WTC11 (cell line): ENCODE measurements at regions not wholly inside any gene's neighbourhood (a gene's known extent, or its start where the extent isn't known, plus 50 kb on each side); places are given as distances from the start of the nearest gene placed in this dataset.

Experiments used
- ATAC-seq: fragments of 200-7000 bp; cut with Tn5 transposase; 2 replicates; pipeline ENCODE4 v1.10.0; 2021; ENCODE audit warnings: mild to moderate bottlenecking, moderate library complexity
- CTCF ChIA-PET: fragments of 300-600 bp; sonication (Branson Sonifier 250); formaldehyde crosslinking; loops from one replicate; lab custom pipeline; 2021; ENCODE audit warnings: antibody characterized with exemption; lab: Charles Lee
- POLR2A ChIA-PET: fragments of 350-600 bp; sonication (Branson Sonifier 250); formaldehyde crosslinking; loops from one replicate; lab custom pipeline; 2021; ENCODE audit warnings: antibody characterized with exemption; lab: Charles Lee
- DNase-seq: peaks from one replicate; pipeline ENCODE4 v3.0.0; 2021; ENCODE audit warnings: low spot score
- H3K27ac Mint-ChIP-seq: 2 replicates; pipeline ENCODE4 v1.8.0; 2021; ENCODE audit warnings: mixed read lengths
- H3K27me3 Mint-ChIP-seq: 2 replicates; pipeline ENCODE4 v1.8.0; 2021; ENCODE audit warnings: low read depth, mild to moderate bottlenecking, moderate library complexity, mixed read lengths
- H3K36me3 Mint-ChIP-seq: 2 replicates; pipeline ENCODE4 v1.8.0; 2021; ENCODE audit warnings: mixed read lengths
- H3K4me1 Mint-ChIP-seq: 2 replicates; pipeline ENCODE4 v1.8.0; 2022; ENCODE audit warnings: mixed read lengths
- H3K4me3 Mint-ChIP-seq: 2 replicates; pipeline ENCODE4 v1.8.0; 2021; ENCODE audit warnings: mild to moderate bottlenecking, moderate library complexity, mixed read lengths
- H3K9me3 Mint-ChIP-seq: 2 replicates; pipeline ENCODE4 v1.8.0; 2021; ENCODE audit warnings: mixed read lengths
- ELF4 ChIP-seq: sonication (generic); formaldehyde crosslinking; IDR thresholded peaks from 2 replicates; pipeline ENCODE4 v1.8.1; 2022; ENCODE audit warnings: low read depth, mild to moderate bottlenecking, moderate library complexity, missing genetic modification reagents
- FOXJ3 ChIP-seq: sonication (generic); formaldehyde crosslinking; IDR thresholded peaks from 2 replicates; pipeline ENCODE4 v1.9.0; 2021; ENCODE audit warnings: missing genetic modification reagents, mild to moderate bottlenecking, borderline replicate concordance
- FOXK1 ChIP-seq: sonication (generic); formaldehyde crosslinking; IDR thresholded peaks from 2 replicates; pipeline ENCODE4 v1.8.0; 2022; ENCODE audit warnings: mild to moderate bottlenecking, moderate library complexity, missing genetic modification reagents
- FOXP1 ChIP-seq: sonication (generic); formaldehyde crosslinking; IDR thresholded peaks from 2 replicates; pipeline ENCODE4 v1.8.0; 2022; ENCODE audit warnings: missing genetic modification reagents, mild to moderate bottlenecking, moderate library complexity, borderline replicate concordance
- JUN ChIP-seq: sonication (generic); formaldehyde crosslinking; IDR thresholded peaks from 2 replicates; pipeline ENCODE4 v1.8.0; 2023; ENCODE audit warnings: mild to moderate bottlenecking, missing genetic modification reagents
- KAT7 ChIP-seq: sonication (generic); formaldehyde crosslinking; IDR thresholded peaks from 2 replicates; pipeline ENCODE4 v1.8.1; 2023; ENCODE audit warnings: missing genetic modification reagents, mild to moderate bottlenecking, borderline replicate concordance
- NFATC4 ChIP-seq: fragments of 250-450 bp; sonication (Bioruptor Pico); IDR thresholded peaks from 2 replicates; pipeline ENCODE4 v1.9.0; 2021; ENCODE audit warnings: mild to moderate bottlenecking
- NFYB ChIP-seq: sonication (generic); formaldehyde crosslinking; conservative IDR thresholded peaks from 2 replicates; pipeline ENCODE4 v1.8.0; 2022; ENCODE audit warnings: low read depth, missing genetic modification reagents
- PRRX2 ChIP-seq: fragments of 250-450 bp; sonication (Bioruptor Pico); IDR thresholded peaks from 2 replicates; pipeline ENCODE4 v1.8.0; 2021; ENCODE audit warnings: mild to moderate bottlenecking
- RELA ChIP-seq: sonication (generic); formaldehyde crosslinking; IDR thresholded peaks from 2 replicates; pipeline ENCODE4 v1.8.1; 2022; ENCODE audit warnings: missing genetic modification reagents, mild to moderate bottlenecking, borderline replicate concordance
- SMAD3 ChIP-seq: sonication (generic); formaldehyde crosslinking; IDR thresholded peaks from 2 replicates; pipeline ENCODE4 v1.8.0; 2022; ENCODE audit warnings: missing genetic modification reagents, mild to moderate bottlenecking, borderline replicate concordance
- SOX15 ChIP-seq: fragments of 250-450 bp; sonication (Bioruptor Pico); IDR thresholded peaks from 2 replicates; pipeline ENCODE4 v1.9.0; 2021; ENCODE audit warnings: mild to moderate bottlenecking
- TEAD1 ChIP-seq: sonication (generic); formaldehyde crosslinking; IDR thresholded peaks from 2 replicates; pipeline ENCODE4 v1.8.0; 2022; ENCODE audit warnings: mild to moderate bottlenecking, missing genetic modification reagents
- ZBTB21 ChIP-seq: sonication (generic); formaldehyde crosslinking; IDR thresholded peaks from 2 replicates; pipeline ENCODE4 v1.8.1; 2023; ENCODE audit warnings: mild to moderate bottlenecking, missing genetic modification reagents, borderline replicate concordance
- ZNF232 ChIP-seq: sonication (generic); formaldehyde crosslinking; IDR thresholded peaks from 2 replicates; pipeline ENCODE4 v1.8.0; 2022; ENCODE audit warnings: mild to moderate bottlenecking, missing genetic modification reagents
- TF ChIP-seq, protein P1 (sequence below): sonication (generic); formaldehyde crosslinking; IDR thresholded peaks from 2 replicates; pipeline ENCODE4 v1.8.0; 2022; ENCODE audit warnings: mild to moderate bottlenecking, missing genetic modification reagents
- TF ChIP-seq, protein P2 (sequence below): sonication (generic); formaldehyde crosslinking; IDR thresholded peaks from 2 replicates; pipeline ENCODE4 v1.8.1; 2022; ENCODE audit warnings: missing genetic modification reagents, borderline replicate concordance
- TF ChIP-seq, protein P3 (sequence below): sonication (generic); formaldehyde crosslinking; IDR thresholded peaks from 2 replicates; pipeline ENCODE4 v1.8.1; 2022; ENCODE audit warnings: low read depth, missing genetic modification reagents, borderline replicate concordance
- TF ChIP-seq, protein P4 (sequence below): sonication (generic); formaldehyde crosslinking; IDR thresholded peaks from 2 replicates; pipeline ENCODE4 v1.8.0; 2023; ENCODE audit warnings: missing genetic modification reagents
- TF ChIP-seq, protein P5 (sequence below): sonication (generic); formaldehyde crosslinking; IDR thresholded peaks from 2 replicates; pipeline ENCODE4 v1.8.1; 2022; ENCODE audit warnings: mild to moderate bottlenecking, missing genetic modification reagents, moderate library complexity, borderline replicate concordance
- TF ChIP-seq, protein P6 (sequence below): fragments of 250-450 bp; sonication (Bioruptor Pico); IDR thresholded peaks from 2 replicates; pipeline ENCODE4 v1.9.0; 2021; ENCODE audit warnings: mild to moderate bottlenecking
- TF ChIP-seq, protein P7 (sequence below): sonication (generic); formaldehyde crosslinking; IDR thresholded peaks from 2 replicates; pipeline ENCODE4 v1.8.1; 2022; ENCODE audit warnings: low read depth, mild to moderate bottlenecking, moderate library complexity, missing genetic modification reagents, borderline replicate concordance

DNA sequence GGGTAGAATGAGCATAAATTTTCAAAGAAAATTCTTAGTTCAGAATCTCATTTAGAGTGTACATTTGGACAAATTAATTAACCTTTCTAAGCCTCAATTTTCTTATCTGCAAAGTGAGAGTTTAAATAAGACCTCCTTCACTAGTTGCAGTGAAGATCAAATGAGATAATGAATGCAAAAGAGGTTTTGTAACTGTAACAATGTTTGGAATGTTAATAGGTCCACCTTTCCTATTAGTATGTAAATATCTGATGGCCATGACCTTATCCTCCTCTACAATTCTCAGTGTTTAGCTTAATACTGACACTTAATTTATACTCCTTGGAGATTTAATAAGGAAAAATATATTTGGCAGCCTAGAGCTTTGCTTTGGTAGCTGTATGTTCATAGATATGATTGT lies 138.8 kb downstream of the GABRG1 start:
- Mint-ChIP-seq H3K4me3 (no peak overlapping the region), H3K9me3 (peaks cover 9% of the 10 kb centered on the region), H3K27ac (no peak overlapping the region), H3K36me3 (no peaks in the 10 kb centered on the region), H3K4me1 (peaks cover 27% of the 10 kb centered on the region), H3K27me3 (peaks cover 20% of the 10 kb centered on the region)
- TF ChIP-seq, protein P1, sequence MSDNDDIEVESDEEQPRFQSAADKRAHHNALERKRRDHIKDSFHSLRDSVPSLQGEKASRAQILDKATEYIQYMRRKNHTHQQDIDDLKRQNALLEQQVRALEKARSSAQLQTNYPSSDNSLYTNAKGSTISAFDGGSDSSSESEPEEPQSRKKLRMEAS (CRISPR knock-in tag), result no peak
- TF ChIP-seq NFATC4 (CRISPR knock-in tag) (no peak), JUN (CRISPR knock-in tag) (no peak), ELF4 (CRISPR knock-in tag) (no peak), SMAD3 (no peak), ZNF232 (no peak), FOXJ3 (CRISPR knock-in tag) (no peak), TEAD1 (CRISPR knock-in tag) (no peak), SOX15 (CRISPR knock-in tag) (no peak), PRRX2 (CRISPR knock-in tag) (no peak), FOXK1 (no peak)
- TF ChIP-seq, protein P2, sequence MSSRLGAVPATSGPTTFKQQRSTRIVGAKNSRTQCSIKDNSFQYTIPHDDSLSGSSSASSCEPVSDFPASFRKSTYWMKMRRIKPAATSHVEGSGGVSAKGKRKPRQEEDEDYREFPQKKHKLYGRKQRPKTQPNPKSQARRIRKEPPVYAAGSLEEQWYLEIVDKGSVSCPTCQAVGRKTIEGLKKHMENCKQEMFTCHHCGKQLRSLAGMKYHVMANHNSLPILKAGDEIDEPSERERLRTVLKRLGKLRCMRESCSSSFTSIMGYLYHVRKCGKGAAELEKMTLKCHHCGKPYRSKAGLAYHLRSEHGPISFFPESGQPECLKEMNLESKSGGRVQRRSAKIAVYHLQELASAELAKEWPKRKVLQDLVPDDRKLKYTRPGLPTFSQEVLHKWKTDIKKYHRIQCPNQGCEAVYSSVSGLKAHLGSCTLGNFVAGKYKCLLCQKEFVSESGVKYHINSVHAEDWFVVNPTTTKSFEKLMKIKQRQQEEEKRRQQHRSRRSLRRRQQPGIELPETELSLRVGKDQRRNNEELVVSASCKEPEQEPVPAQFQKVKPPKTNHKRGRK (CRISPR knock-in tag), result no peak
- TF ChIP-seq, protein P3, sequence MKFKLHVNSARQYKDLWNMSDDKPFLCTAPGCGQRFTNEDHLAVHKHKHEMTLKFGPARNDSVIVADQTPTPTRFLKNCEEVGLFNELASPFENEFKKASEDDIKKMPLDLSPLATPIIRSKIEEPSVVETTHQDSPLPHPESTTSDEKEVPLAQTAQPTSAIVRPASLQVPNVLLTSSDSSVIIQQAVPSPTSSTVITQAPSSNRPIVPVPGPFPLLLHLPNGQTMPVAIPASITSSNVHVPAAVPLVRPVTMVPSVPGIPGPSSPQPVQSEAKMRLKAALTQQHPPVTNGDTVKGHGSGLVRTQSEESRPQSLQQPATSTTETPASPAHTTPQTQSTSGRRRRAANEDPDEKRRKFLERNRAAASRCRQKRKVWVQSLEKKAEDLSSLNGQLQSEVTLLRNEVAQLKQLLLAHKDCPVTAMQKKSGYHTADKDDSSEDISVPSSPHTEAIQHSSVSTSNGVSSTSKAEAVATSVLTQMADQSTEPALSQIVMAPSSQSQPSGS, result no peak
- TF ChIP-seq, protein P4, sequence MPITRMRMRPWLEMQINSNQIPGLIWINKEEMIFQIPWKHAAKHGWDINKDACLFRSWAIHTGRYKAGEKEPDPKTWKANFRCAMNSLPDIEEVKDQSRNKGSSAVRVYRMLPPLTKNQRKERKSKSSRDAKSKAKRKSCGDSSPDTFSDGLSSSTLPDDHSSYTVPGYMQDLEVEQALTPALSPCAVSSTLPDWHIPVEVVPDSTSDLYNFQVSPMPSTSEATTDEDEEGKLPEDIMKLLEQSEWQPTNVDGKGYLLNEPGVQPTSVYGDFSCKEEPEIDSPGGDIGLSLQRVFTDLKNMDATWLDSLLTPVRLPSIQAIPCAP (CRISPR knock-in tag), result no peak
- TF ChIP-seq, protein P5, sequence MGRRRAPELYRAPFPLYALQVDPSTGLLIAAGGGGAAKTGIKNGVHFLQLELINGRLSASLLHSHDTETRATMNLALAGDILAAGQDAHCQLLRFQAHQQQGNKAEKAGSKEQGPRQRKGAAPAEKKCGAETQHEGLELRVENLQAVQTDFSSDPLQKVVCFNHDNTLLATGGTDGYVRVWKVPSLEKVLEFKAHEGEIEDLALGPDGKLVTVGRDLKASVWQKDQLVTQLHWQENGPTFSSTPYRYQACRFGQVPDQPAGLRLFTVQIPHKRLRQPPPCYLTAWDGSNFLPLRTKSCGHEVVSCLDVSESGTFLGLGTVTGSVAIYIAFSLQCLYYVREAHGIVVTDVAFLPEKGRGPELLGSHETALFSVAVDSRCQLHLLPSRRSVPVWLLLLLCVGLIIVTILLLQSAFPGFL (CRISPR knock-in tag), result no peak
- ATAC-seq (peak; percentile 90), DNase-seq (no peak)
- ChIA-PET CTCF (interaction anchor here (0.6 kb wide), 1 partner anchor 19 kb away, joined by 3 read pairs; no protein-coding TSS in a partner anchor), POLR2A (no interaction called here)

DNA sequence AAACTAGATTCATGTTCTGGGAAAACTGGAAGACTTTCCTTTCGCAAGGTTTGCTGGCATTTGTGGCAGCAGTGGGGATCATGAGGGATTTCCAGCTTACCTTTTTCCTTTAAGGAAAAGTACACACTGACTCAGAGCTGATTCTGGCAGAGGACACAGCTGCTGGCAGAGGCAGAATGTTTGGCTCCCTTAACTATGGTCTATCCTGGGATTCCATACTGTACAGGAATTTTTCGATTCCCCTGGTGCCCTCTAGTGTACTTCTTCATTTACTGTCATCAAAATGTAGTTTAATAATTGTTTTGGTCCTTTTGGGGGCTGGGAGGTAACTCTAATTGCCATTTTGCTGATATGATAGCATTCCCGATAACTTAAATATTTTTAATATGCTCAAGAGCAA lies 152.7 kb downstream of the GABRG1 start:
- DNase-seq, result no peak
- no peak overlapping the region for H3K27ac Mint-ChIP-seq
- H3K4me1 Mint-ChIP-seq, result no peaks in the 10 kb centered on the region
- POLR2A ChIA-PET, result no interaction called here
- no peak overlapping the region for H3K4me3 Mint-ChIP-seq
- peaks cover 7% of the 10 kb centered on the region; the same call in 1 of the 2 replicates for H3K36me3 Mint-ChIP-seq
- no peaks in the 10 kb centered on the region for H3K27me3 Mint-ChIP-seq
- TF ChIP-seq, protein P6, sequence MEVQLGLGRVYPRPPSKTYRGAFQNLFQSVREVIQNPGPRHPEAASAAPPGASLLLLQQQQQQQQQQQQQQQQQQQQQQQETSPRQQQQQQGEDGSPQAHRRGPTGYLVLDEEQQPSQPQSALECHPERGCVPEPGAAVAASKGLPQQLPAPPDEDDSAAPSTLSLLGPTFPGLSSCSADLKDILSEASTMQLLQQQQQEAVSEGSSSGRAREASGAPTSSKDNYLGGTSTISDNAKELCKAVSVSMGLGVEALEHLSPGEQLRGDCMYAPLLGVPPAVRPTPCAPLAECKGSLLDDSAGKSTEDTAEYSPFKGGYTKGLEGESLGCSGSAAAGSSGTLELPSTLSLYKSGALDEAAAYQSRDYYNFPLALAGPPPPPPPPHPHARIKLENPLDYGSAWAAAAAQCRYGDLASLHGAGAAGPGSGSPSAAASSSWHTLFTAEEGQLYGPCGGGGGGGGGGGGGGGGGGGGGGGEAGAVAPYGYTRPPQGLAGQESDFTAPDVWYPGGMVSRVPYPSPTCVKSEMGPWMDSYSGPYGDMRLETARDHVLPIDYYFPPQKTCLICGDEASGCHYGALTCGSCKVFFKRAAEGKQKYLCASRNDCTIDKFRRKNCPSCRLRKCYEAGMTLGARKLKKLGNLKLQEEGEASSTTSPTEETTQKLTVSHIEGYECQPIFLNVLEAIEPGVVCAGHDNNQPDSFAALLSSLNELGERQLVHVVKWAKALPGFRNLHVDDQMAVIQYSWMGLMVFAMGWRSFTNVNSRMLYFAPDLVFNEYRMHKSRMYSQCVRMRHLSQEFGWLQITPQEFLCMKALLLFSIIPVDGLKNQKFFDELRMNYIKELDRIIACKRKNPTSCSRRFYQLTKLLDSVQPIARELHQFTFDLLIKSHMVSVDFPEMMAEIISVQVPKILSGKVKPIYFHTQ (CRISPR knock-in tag), result no peak
- no peak for TF ChIP-seq NFYB (CRISPR knock-in tag)
- no peak for TF ChIP-seq FOXP1 (CRISPR knock-in tag)
- no peak for TF ChIP-seq ELF4 (CRISPR knock-in tag)
- no peak for TF ChIP-seq KAT7 (CRISPR knock-in tag)
- TF ChIP-seq, protein P3, result no peak
- no peak for TF ChIP-seq RELA
- TF ChIP-seq, protein P7, sequence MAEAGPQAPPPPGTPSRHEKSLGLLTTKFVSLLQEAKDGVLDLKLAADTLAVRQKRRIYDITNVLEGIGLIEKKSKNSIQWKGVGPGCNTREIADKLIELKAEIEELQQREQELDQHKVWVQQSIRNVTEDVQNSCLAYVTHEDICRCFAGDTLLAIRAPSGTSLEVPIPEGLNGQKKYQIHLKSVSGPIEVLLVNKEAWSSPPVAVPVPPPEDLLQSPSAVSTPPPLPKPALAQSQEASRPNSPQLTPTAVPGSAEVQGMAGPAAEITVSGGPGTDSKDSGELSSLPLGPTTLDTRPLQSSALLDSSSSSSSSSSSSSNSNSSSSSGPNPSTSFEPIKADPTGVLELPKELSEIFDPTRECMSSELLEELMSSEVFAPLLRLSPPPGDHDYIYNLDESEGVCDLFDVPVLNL (CRISPR knock-in tag), result no peak
- no peak for TF ChIP-seq ZBTB21 (CRISPR knock-in tag)
- TF ChIP-seq, all 79 proteins: peak for 0
- H3K9me3 Mint-ChIP-seq, result peaks cover 26% of the 10 kb centered on the region
- no peak for ATAC-seq
- CTCF ChIA-PET, result no interaction called here
